ENCODE measurements at regions not wholly inside any gene's neighbourhood (a gene's known extent, or its start where the extent isn't known, plus 50 kb on each side); places are given as distances from the start of the nearest gene placed in this dataset.

GRCh38 chr1:232512712-232513111 is 117.2 kb downstream of the SIPA1L2 start:
- Histone ChIP-seq H3K9me3 (no peaks in the 10 kb centered on the region), H3F3A (replicated peaks; ENCODE audit: insufficient read depth) (no peaks in the 10 kb centered on the region), H3K4me1 (ENCODE audit: control insufficient read depth in 1 of 2, insufficient read depth in 2 of 2, low read depth in 1 of 2, low read length in 1 of 2) (peaks cover 0 to 3% of the 10 kb centered on the region in 2 experiments; a peak in 2 of 4 replicates), H3K36me3 (replicated peaks in 1 of 2; ENCODE audit: control insufficient read depth in 1 of 2, insufficient read depth in 2 of 2, low read length in 1 of 2) (no peaks in the 10 kb centered on the region), H3K4me3 (ENCODE audit: low read depth in 2 of 2, low read length in 1 of 2) (no peak overlapping the region), H4K20me1 (ENCODE audit: insufficient read depth) (no peaks in the 10 kb centered on the region), H3K79me2 (ENCODE audit: insufficient read depth) (no peaks in the 10 kb centered on the region), H2AFZ (ENCODE audit: low read depth) (no peak overlapping the region), H3K9ac (no peak overlapping the region), H3K4me2 (no peak overlapping the region), H3K27me3 (ENCODE audit: insufficient read depth) (no peaks in the 10 kb centered on the region), H3K9me2 (no peaks in the 10 kb centered on the region), H3K27ac (ENCODE audit: low read depth in 2 of 2, low read length in 1 of 2) (no peak overlapping the region)
- CTCF ChIA-PET = no interaction called here
- 70% methylated on average over 5 of the region's 5 CpGs for WGBS (ENCODE audit: low lambda C conversion rate)
- POLR2A ChIA-PET = no interaction called here
- DNase-seq = no peak
- TF ChIP-seq PBX3 (IDR thresholded peaks at IDR 0.05) = no peak
- no peak for TF ChIP-seq POLR2AphosphoS5 (IDR thresholded peaks at IDR 0.05; ENCODE audit: low read depth, low read length)
- no peak for TF ChIP-seq TEAD4 (IDR thresholded peaks at IDR 0.05; ENCODE audit: borderline replicate concordance, insufficient read depth)
- TF ChIP-seq FOSL2 (IDR thresholded peaks at IDR 0.05; ENCODE audit: borderline replicate concordance, low read depth) = no peak
- no peak for TF ChIP-seq MXI1 (IDR thresholded peaks at IDR 0.05; ENCODE audit: low read depth, low read length)
- TF ChIP-seq ELF1 (IDR thresholded peaks at IDR 0.05) = no peak
- no peak for TF ChIP-seq EP300 (IDR thresholded peaks at IDR 0.05; ENCODE audit: borderline replicate concordance in 1 of 2, low read depth in 1 of 2, low read length in 1 of 2)
- TF ChIP-seq CHD2 (IDR thresholded peaks at IDR 0.05; ENCODE audit: low read length, partially characterized antibody) = no peak
- no peak for TF ChIP-seq JUND (IDR thresholded peaks at IDR 0.05)
- TF ChIP-seq USF2 (IDR thresholded peaks at IDR 0.05; ENCODE audit: borderline replicate concordance, low read depth, low read length) = no peak
- no peak for TF ChIP-seq EZH2phosphoT487 (IDR thresholded peaks at IDR 0.05; ENCODE audit: borderline replicate concordance, low read depth)
- TF ChIP-seq MAX (IDR thresholded peaks at IDR 0.05; ENCODE audit: low read depth) = no peak
- TF ChIP-seq SIN3A (IDR thresholded peaks at IDR 0.05; ENCODE audit: borderline replicate concordance, low read depth, low read length) = no peak
- no peak for TF ChIP-seq FOXM1 (IDR thresholded peaks at IDR 0.05; ENCODE audit: low read depth)
- TF ChIP-seq RFX5 (IDR thresholded peaks at IDR 0.05; ENCODE audit: low read length) = no peak
- TF ChIP-seq TAF1 (IDR thresholded peaks at IDR 0.05; ENCODE audit: borderline replicate concordance, low read depth, low read length) = no peak

GRCh38 chr1:232511172-232511571 is 118.8 kb downstream of the SIPA1L2 start:
- H3K9ac ChIP-seq = no peak overlapping the region
- no peak for TF ChIP-seq TEAD4 (IDR thresholded peaks at IDR 0.05; ENCODE audit: borderline replicate concordance, insufficient read depth)
- no peak for TF ChIP-seq PBX3 (IDR thresholded peaks at IDR 0.05)
- TF ChIP-seq EP300 (IDR thresholded peaks at IDR 0.05; ENCODE audit: borderline replicate concordance in 1 of 2, low read depth in 1 of 2, low read length in 1 of 2) = no peak
- no peak for TF ChIP-seq RXRA (IDR thresholded peaks at IDR 0.05; ENCODE audit: borderline replicate concordance, low read depth)
- no peak for TF ChIP-seq ZBTB33 (IDR thresholded peaks at IDR 0.05; ENCODE audit: borderline replicate concordance, low read depth)
- TF ChIP-seq JUND (IDR thresholded peaks at IDR 0.05) = no peak
- no peaks in the 10 kb centered on the region for H3F3A ChIP-seq (replicated peaks; ENCODE audit: insufficient read depth)
- H3K9me2 ChIP-seq = no peaks in the 10 kb centered on the region
- WGBS (ENCODE audit: low lambda C conversion rate) = 33% methylated on average over 1 of the region's 1 CpG
- ChIA-PET POLR2A (no interaction called here), CTCF (no interaction called here)
- no peaks in the 10 kb centered on the region for H3K79me2 ChIP-seq (ENCODE audit: insufficient read depth)
- H2AFZ ChIP-seq (ENCODE audit: low read depth) = no peak overlapping the region
- no peaks in the 10 kb centered on the region for H3K27me3 ChIP-seq (ENCODE audit: insufficient read depth)
- H3K27ac ChIP-seq (ENCODE audit: low read depth in 2 of 2, low read length in 1 of 2) = no peak overlapping the region
- peaks cover 0 to 3% of the 10 kb centered on the region in 2 experiments; a peak in 2 of 4 replicates for H3K4me1 ChIP-seq (ENCODE audit: control insufficient read depth in 1 of 2, insufficient read depth in 2 of 2, low read depth in 1 of 2, low read length in 1 of 2)
- H3K9me3 ChIP-seq = no peaks in the 10 kb centered on the region
- no peak overlapping the region for H3K4me3 ChIP-seq (ENCODE audit: low read depth in 2 of 2, low read length in 1 of 2)
- no peaks in the 10 kb centered on the region for H3K36me3 ChIP-seq (replicated peaks in 1 of 2; ENCODE audit: control insufficient read depth in 1 of 2, insufficient read depth in 2 of 2, low read length in 1 of 2)
- no peak for DNase-seq
- no peak overlapping the region for H3K4me2 ChIP-seq
- no peaks in the 10 kb centered on the region for H4K20me1 ChIP-seq (ENCODE audit: insufficient read depth)

Data from SK-N-SH (cell line).